GM23248 (cell line): ENCODE measurements at regions not wholly inside any gene's neighbourhood (a gene's known extent, or its start where the extent isn't known, plus 50 kb on each side); places are given as distances from the start of the nearest gene placed in this dataset.

Experiments used
- DNase-seq: peaks from one replicate; pipeline ENCODE4 v3.0.0-alpha.2; 2015
- H2AFZ ChIP-seq: fragments of 200-600 bp; sonication (generic); 2 replicates; pipeline ENCODE4 v1.6.1; 2016; ENCODE audit warnings: antibody characterized with exemption
- H3F3A ChIP-seq: fragments of 200-600 bp; sonication (generic); 2 replicates; pipeline ENCODE4 v1.6.1; 2016; ENCODE audit warnings: mild to moderate bottlenecking, antibody characterized with exemption, mixed run types; ENCODE audit not compliant: insufficient read depth
- H3K27ac ChIP-seq: fragments of 200-600 bp; sonication (generic); 2 replicates; pipeline ENCODE4 v1.5.1; 2016; ENCODE audit warnings: mild to moderate bottlenecking
- H3K27me3 ChIP-seq: fragments of 200-600 bp; sonication (generic); replicated peaks from 2 replicates; pipeline ENCODE4 v1.6.1; 2016; ENCODE audit warnings: mild to moderate bottlenecking; ENCODE audit not compliant: insufficient read depth
- H3K36me3 ChIP-seq: fragments of 200-600 bp; sonication (generic); 2 replicates; pipeline ENCODE4 v1.6.1; 2016; ENCODE audit warnings: low read depth, mild to moderate bottlenecking
- H3K4me1 ChIP-seq: fragments of 200-600 bp; sonication (generic); 2 replicates; pipeline ENCODE4 v1.6.1; 2016; ENCODE audit warnings: mild to moderate bottlenecking; ENCODE audit not compliant: insufficient read depth
- H3K4me2 ChIP-seq: fragments of 200-600 bp; sonication (generic); one replicate; pipeline ENCODE4 v1.6.1; 2016; ENCODE audit warnings: mild to moderate bottlenecking; ENCODE audit not compliant: unreplicated experiment
- H3K4me3 ChIP-seq: fragments of 200-600 bp; sonication (generic); 2 replicates; pipeline ENCODE4 v1.5.1; 2016; ENCODE audit warnings: mild to moderate bottlenecking
- H3K79me2 ChIP-seq: fragments of 200-600 bp; sonication (generic); 2 replicates; pipeline ENCODE4 v1.6.1; 2016; ENCODE audit warnings: mild to moderate bottlenecking; ENCODE audit not compliant: insufficient read depth
- H3K9ac ChIP-seq: fragments of 200-600 bp; sonication (generic); 2 replicates; pipeline ENCODE4 v1.6.1; 2016; ENCODE audit warnings: mild to moderate bottlenecking
- H3K9me2 ChIP-seq: fragments of 200-600 bp; sonication (generic); 2 replicates; pipeline ENCODE4 v1.6.1; 2016; ENCODE audit warnings: mixed run types, mild to moderate bottlenecking, moderate library complexity; ENCODE audit not compliant: insufficient read depth
- H3K9me3 ChIP-seq: fragments of 200-600 bp; sonication (generic); one replicate; pipeline ENCODE4 v1.6.1; 2017; ENCODE audit warnings: low read depth
- H4K20me1 ChIP-seq: fragments of 200-600 bp; sonication (generic); 2 replicates; pipeline ENCODE4 v1.6.0; 2016; ENCODE audit not compliant: insufficient read depth
- EZH2 ChIP-seq: fragments of 200-600 bp; sonication (generic); IDR thresholded peaks from 2 replicates; pipeline ENCODE4 v1.6.1; 2018; ENCODE audit warnings: antibody characterized with exemption, mild to moderate bottlenecking; ENCODE audit not compliant: insufficient read depth, poor library complexity, severe bottlenecking
- EZH2phosphoT487 ChIP-seq: fragments of 200-600 bp; sonication (generic); IDR thresholded peaks from 2 replicates; pipeline ENCODE4 v1.6.1; 2018; ENCODE audit warnings: antibody characterized with exemption, moderate library complexity, mild to moderate bottlenecking, low read depth; ENCODE audit not compliant: insufficient read depth
- WGBS, 2 experiments: methylation state at CpG; one replicate each; pipeline ENCODE4 v1.1.6; 2015 to 2017; ENCODE audit warnings: low lambda C conversion rate in 2 of 2, low coverage in 1 of 2; ENCODE audit errors: missing lambda C conversion rate in 2 of 2; 5-methylcytosine and 5-hydroxymethylcytosine counted together
- in situ Hi-C: fragments of 300-500 bp; cut with MboI; formaldehyde crosslinking; loops from 2 replicates; pipeline ENCODE4 v1.15.0; 2020

- TF ChIP-seq EZH2phosphoT487 (no peak), EZH2 (no peak)
- H3K4me3 ChIP-seq: no peak overlapping the region
- no peaks in the 10 kb centered on the region for H3K79me2 ChIP-seq
- H3K27me3 ChIP-seq: no peaks in the 10 kb centered on the region
- no peak overlapping the region for H3K27ac ChIP-seq
- in situ Hi-C loops: no loop called here
- no peak for DNase-seq
- peaks cover 23% of the 10 kb centered on the region for H3F3A ChIP-seq
- 89 to 91% methylated on average over 4 of the region's 4 CpGs for WGBS, 2 experiments
- H3K4me1 ChIP-seq: peaks cover 20% of the 10 kb centered on the region; the same call in 1 of the 2 replicates
- H2AFZ ChIP-seq: no peak overlapping the region
- H3K4me2 ChIP-seq: no peak overlapping the region
- H3K9me3 ChIP-seq: no peaks in the 10 kb centered on the region
- H3K9me2 ChIP-seq: no peaks in the 10 kb centered on the region
- no peak overlapping the region for H3K9ac ChIP-seq
- H3K36me3 ChIP-seq: no peaks in the 10 kb centered on the region
- H4K20me1 ChIP-seq: no peaks in the 10 kb centered on the region
These were observed 56.6 kb upstream of the IGFBP2 start for GRCh38 chr2:216576616-216577015.

- no peaks in the 10 kb centered on the region for H3K27me3 ChIP-seq
- no peak overlapping the region for H3K4me3 ChIP-seq
- no peaks in the 10 kb centered on the region for H3K9me2 ChIP-seq
- no peaks in the 10 kb centered on the region for H3K36me3 ChIP-seq
- no peaks in the 10 kb centered on the region for H3K9me3 ChIP-seq
- in situ Hi-C loops: no loop called here
- peaks cover 21% of the 10 kb centered on the region; the same call in 1 of the 2 replicates for H3K4me1 ChIP-seq
- peaks cover 16% of the 10 kb centered on the region for H3F3A ChIP-seq
- no peaks in the 10 kb centered on the region for H3K79me2 ChIP-seq
- H3K4me2 ChIP-seq: no peak overlapping the region
- no peak overlapping the region for H3K27ac ChIP-seq
- no peaks in the 10 kb centered on the region for H4K20me1 ChIP-seq
- H3K9ac ChIP-seq: no peak overlapping the region
- H2AFZ ChIP-seq: no peak overlapping the region
- 97 to 100% methylated on average over 1 of the region's 1 CpG for WGBS, 2 experiments
- TF ChIP-seq EZH2 (no peak), EZH2phosphoT487 (no peak)
- peak; percentile 30 for DNase-seq
These were observed 54.9 kb upstream of the IGFBP2 start for GRCh38 chr2:216578325-216578724.

GRCh38 chr2:216583147-216583546, 50.1 kb upstream of the IGFBP2 start:
- Histone ChIP-seq H3K9me2 (no peaks in the 10 kb centered on the region), H3K9ac (no peak overlapping the region), H3K79me2 (no peaks in the 10 kb centered on the region), H3K4me2 (no peak overlapping the region), H3K27ac (no peak overlapping the region), H3K4me3 (no peak overlapping the region), H4K20me1 (no peaks in the 10 kb centered on the region), H3K36me3 (no peaks in the 10 kb centered on the region), H3K9me3 (no peaks in the 10 kb centered on the region), H2AFZ (no peak overlapping the region), H3F3A (no peaks in the 10 kb centered on the region), H3K4me1 (peaks cover 9% of the 10 kb centered on the region; the same call in 1 of the 2 replicates), H3K27me3 (no peaks in the 10 kb centered on the region)
- 57 to 59% methylated on average over 8 of the region's 8 CpGs for WGBS, 2 experiments
- no peak for TF ChIP-seq EZH2phosphoT487
- TF ChIP-seq EZH2: no peak
- DNase-seq: peak; percentile 86
- in situ Hi-C loops: no loop called here
